ENCODE measurements at regions not wholly inside any gene's neighbourhood (a gene's known extent, or its start where the extent isn't known, plus 50 kb on each side); places are given as distances from the start of the nearest gene placed in this dataset.

DNA sequence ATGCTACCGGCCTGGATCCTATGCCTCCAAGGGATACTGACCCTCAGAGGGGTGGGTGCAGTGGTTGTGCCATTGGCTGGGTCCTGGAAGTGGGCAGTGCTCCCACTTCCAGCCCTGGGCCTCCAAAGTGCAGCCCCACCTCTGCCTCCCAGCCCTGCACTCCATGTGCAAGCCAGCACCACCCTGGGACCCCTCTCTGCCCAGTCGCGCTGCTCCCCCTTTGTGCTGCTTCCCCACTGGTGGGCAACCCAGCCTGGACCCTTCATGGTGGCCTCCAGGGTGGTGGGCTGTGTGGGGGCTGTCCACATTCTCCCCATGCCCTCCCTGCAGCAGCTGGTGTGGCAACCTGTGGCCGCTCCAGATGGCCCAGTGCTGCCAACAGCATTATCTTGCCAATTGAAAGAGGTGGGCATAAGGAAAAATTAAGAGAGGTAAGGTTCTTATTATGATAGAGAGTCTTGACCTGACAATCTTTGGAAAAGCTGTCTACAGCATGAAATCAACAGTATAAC lies 309.7 kb downstream of the GUCY2F start:
- TF ChIP-seq, protein P1, sequence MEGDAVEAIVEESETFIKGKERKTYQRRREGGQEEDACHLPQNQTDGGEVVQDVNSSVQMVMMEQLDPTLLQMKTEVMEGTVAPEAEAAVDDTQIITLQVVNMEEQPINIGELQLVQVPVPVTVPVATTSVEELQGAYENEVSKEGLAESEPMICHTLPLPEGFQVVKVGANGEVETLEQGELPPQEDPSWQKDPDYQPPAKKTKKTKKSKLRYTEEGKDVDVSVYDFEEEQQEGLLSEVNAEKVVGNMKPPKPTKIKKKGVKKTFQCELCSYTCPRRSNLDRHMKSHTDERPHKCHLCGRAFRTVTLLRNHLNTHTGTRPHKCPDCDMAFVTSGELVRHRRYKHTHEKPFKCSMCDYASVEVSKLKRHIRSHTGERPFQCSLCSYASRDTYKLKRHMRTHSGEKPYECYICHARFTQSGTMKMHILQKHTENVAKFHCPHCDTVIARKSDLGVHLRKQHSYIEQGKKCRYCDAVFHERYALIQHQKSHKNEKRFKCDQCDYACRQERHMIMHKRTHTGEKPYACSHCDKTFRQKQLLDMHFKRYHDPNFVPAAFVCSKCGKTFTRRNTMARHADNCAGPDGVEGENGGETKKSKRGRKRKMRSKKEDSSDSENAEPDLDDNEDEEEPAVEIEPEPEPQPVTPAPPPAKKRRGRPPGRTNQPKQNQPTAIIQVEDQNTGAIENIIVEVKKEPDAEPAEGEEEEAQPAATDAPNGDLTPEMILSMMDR (IDR thresholded peaks at IDR 0.05) = no peak
- no peak for TF ChIP-seq EZH2phosphoT487 (IDR thresholded peaks at IDR 0.05)
